ENCODE measurements at regions not wholly inside any gene's neighbourhood (a gene's known extent, or its start where the extent isn't known, plus 50 kb on each side); places are given as distances from the start of the nearest gene placed in this dataset.

GRCh38 chr5:165705960-165706359, 2200.5 kb downstream of the MAT2B start:
- no peaks in the 10 kb centered on the region for H3K4me1 ChIP-seq (ENCODE audit: control insufficient read depth, extremely low read depth, insufficient read depth, low read length)
- no peak overlapping the region for H3K4me3 ChIP-seq (ENCODE audit: control insufficient read depth in 2 of 3, extremely low read depth in 1 of 3, insufficient read depth in 2 of 3, low read depth in 1 of 3, low read length in 3 of 3)
- H3K9me1 ChIP-seq (ENCODE audit: control insufficient read depth, extremely low read depth, insufficient read depth, low read length) = no peaks in the 10 kb centered on the region
- no peaks in the 10 kb centered on the region for H3K36me3 ChIP-seq (ENCODE audit: control insufficient read depth in 2 of 2, extremely low read depth in 1 of 2, insufficient read depth in 2 of 2, low read length in 2 of 2)
- H2AFZ ChIP-seq (ENCODE audit: control insufficient read depth, low read length) = no peak overlapping the region
- dilution Hi-C loops (cut with MboI; ENCODE audit: extremely low pct_ligation_motif_present, low sequenced_read_pairs) = no loop called here
- H3K79me2 ChIP-seq (ENCODE audit: control insufficient read depth, insufficient read depth, low read length) = no peaks in the 10 kb centered on the region
- TF ChIP-seq CTCF (optimal IDR thresholded peaks at IDR 0.05 in 1 of 3, IDR thresholded peaks at IDR 0.05 in 1 of 3, conservative IDR thresholded peaks at IDR 0.05 in 1 of 3; ENCODE audit: extremely low read depth in 1 of 3, insufficient read depth in 2 of 3, low read length in 3 of 3) = no peak
- TF ChIP-seq EZH2 (IDR thresholded peaks at IDR 0.05; ENCODE audit: low read length) = no peak
- FAIRE-seq (no peak), DNase-seq (ENCODE audit: low read depth, low spot score) (no peak)
- H3K9me3 ChIP-seq (ENCODE audit: control insufficient read depth, low read depth, low read length) = no peaks in the 10 kb centered on the region
- H3K27me3 ChIP-seq (ENCODE audit: control insufficient read depth, extremely low read depth, insufficient read depth, low read length) = no peaks in the 10 kb centered on the region
- H3K9ac ChIP-seq (ENCODE audit: control insufficient read depth, extremely low read depth, insufficient read depth, low read length) = no peak overlapping the region
- H3K27ac ChIP-seq (ENCODE audit: control insufficient read depth, insufficient read depth, low read length) = no peak overlapping the region
- no peak overlapping the region for H3K4me2 ChIP-seq (ENCODE audit: control insufficient read depth, extremely low read depth, insufficient read depth, low read depth, low read length)
- H4K20me1 ChIP-seq (ENCODE audit: control insufficient read depth, extremely low read depth, insufficient read depth, low read length) = no peaks in the 10 kb centered on the region

GRCh38 chr5:165712011-165712410, 2206.6 kb downstream of the MAT2B start:
- Histone ChIP-seq H2AFZ (ENCODE audit: control insufficient read depth, low read length) (no peak overlapping the region), H4K20me1 (ENCODE audit: control insufficient read depth, extremely low read depth, insufficient read depth, low read length) (no peaks in the 10 kb centered on the region), H3K4me1 (ENCODE audit: control insufficient read depth, extremely low read depth, insufficient read depth, low read length) (no peaks in the 10 kb centered on the region), H3K79me2 (ENCODE audit: control insufficient read depth, insufficient read depth, low read length) (no peaks in the 10 kb centered on the region), H3K9ac (ENCODE audit: control insufficient read depth, extremely low read depth, insufficient read depth, low read length) (no peak overlapping the region), H3K4me2 (ENCODE audit: control insufficient read depth, extremely low read depth, insufficient read depth, low read depth, low read length) (no peak overlapping the region), H3K36me3 (ENCODE audit: control insufficient read depth in 2 of 2, extremely low read depth in 1 of 2, insufficient read depth in 2 of 2, low read length in 2 of 2) (no peaks in the 10 kb centered on the region), H3K27me3 (ENCODE audit: control insufficient read depth, extremely low read depth, insufficient read depth, low read length) (no peaks in the 10 kb centered on the region), H3K9me1 (ENCODE audit: control insufficient read depth, extremely low read depth, insufficient read depth, low read length) (no peaks in the 10 kb centered on the region), H3K9me3 (ENCODE audit: control insufficient read depth, low read depth, low read length) (no peaks in the 10 kb centered on the region), H3K4me3 (ENCODE audit: control insufficient read depth in 2 of 3, extremely low read depth in 1 of 3, insufficient read depth in 2 of 3, low read depth in 1 of 3, low read length in 3 of 3) (no peak overlapping the region), H3K27ac (ENCODE audit: control insufficient read depth, insufficient read depth, low read length) (no peak overlapping the region)
- dilution Hi-C loops (cut with MboI; ENCODE audit: extremely low pct_ligation_motif_present, low sequenced_read_pairs) = no loop called here
- FAIRE-seq (no peak), DNase-seq (ENCODE audit: low read depth, low spot score) (no peak)
- no peak for TF ChIP-seq CTCF (optimal IDR thresholded peaks at IDR 0.05 in 1 of 3, IDR thresholded peaks at IDR 0.05 in 1 of 3, conservative IDR thresholded peaks at IDR 0.05 in 1 of 3; ENCODE audit: extremely low read depth in 1 of 3, insufficient read depth in 2 of 3, low read length in 3 of 3)
- TF ChIP-seq EZH2 (IDR thresholded peaks at IDR 0.05; ENCODE audit: low read length) = no peak

Data from keratinocyte (primary cell).